GM12892 (cell line): ENCODE measurements at regions not wholly inside any gene's neighbourhood (a gene's known extent, or its start where the extent isn't known, plus 50 kb on each side); places are given as distances from the start of the nearest gene placed in this dataset.

Experiments used
- POLR2A ChIP-seq: IDR thresholded peaks from 2 replicates; pipeline ENCODE4 v1.6.1; 2011; ENCODE audit warnings: low read depth, low read length, control low read depth
- POLR2AphosphoS5 ChIP-seq: IDR thresholded peaks from 2 replicates; pipeline ENCODE4 v1.6.1; 2011; ENCODE audit warnings: low read depth, low read length, control low read depth

GRCh38 chr16:35234679-35235078 lies 1775.3 kb downstream of the TP53TG3F start:
- no peak for TF ChIP-seq POLR2AphosphoS5
- TF ChIP-seq POLR2A = no peak
